Erythroblast (primary cell): ENCODE measurements at regions not wholly inside any gene's neighbourhood (a gene's known extent, or its start where the extent isn't known, plus 50 kb on each side); places are given as distances from the start of the nearest gene placed in this dataset.

Experiments used
- GATA1 ChIP-seq: IDR thresholded peaks from 2 replicates; pipeline ENCODE4 v1.6.1; 2011; ENCODE audit warnings: low read depth, mild to moderate bottlenecking, control low read depth, low read length, moderate library complexity
- POLR2A ChIP-seq: IDR thresholded peaks from 2 replicates; pipeline ENCODE4 v1.6.1; 2011; ENCODE audit warnings: mild to moderate bottlenecking, low read length

DNA sequence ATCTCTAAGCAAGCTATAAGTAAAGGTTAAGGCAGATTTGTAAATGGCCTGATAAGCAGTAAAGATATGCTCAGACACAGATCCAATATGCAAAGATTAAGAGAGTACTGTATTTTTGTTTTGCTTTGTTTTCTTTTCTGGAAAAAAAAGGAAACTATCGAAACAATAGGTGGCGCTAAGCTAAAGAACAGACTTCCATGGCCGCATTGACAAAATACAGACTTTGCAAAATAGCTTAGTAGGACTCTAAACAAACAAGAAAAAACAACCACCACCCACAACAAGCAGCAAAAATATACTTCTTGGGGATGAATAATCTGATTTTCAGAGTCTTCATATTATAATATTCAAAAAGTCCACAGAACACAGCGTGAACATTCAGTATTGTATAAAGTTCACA is 758.4 kb upstream of the ROBO1 start:
- TF ChIP-seq POLR2A (no peak), GATA1 (no peak)
